OCI-LY7 (cell line): ENCODE measurements at regions not wholly inside any gene's neighbourhood (a gene's known extent, or its start where the extent isn't known, plus 50 kb on each side); places are given as distances from the start of the nearest gene placed in this dataset.

ENCODE experiments used
- CTCF ChIP-seq: fragments of 200-600 bp; sonication (generic); conservative IDR thresholded peaks from 2 replicates; pipeline ENCODE4 v1.5.1; 2014; ENCODE audit warnings: mild to moderate bottlenecking, antibody characterized with exemption, low read length, moderate library complexity, mixed read lengths
- EZH2phosphoT487 ChIP-seq: fragments of 200-600 bp; sonication (generic); IDR thresholded peaks from 2 replicates; pipeline ENCODE4 v1.6.1; 2018; ENCODE audit warnings: low read depth, borderline replicate concordance, mild to moderate bottlenecking, mixed run types, antibody characterized with exemption, low read length, moderate library complexity, mixed read lengths

- no peak for TF ChIP-seq CTCF
- no peak for TF ChIP-seq EZH2phosphoT487
Observed at GRCh38 chr10:52517012-52517411, 202.9 kb downstream of the DKK1 start.
